Fibroblast of lung (primary cell): ENCODE measurements at regions not wholly inside any gene's neighbourhood (a gene's known extent, or its start where the extent isn't known, plus 50 kb on each side); places are given as distances from the start of the nearest gene placed in this dataset.

Source experiments
- EZH2 ChIP-seq: IDR thresholded peaks from 2 replicates; pipeline ENCODE4 v1.5.1; 2012; ENCODE audit warnings: low read length, control low read depth, mild to moderate bottlenecking; ENCODE audit errors: missing control alignments
- TF ChIP-seq, protein P1 (sequence below), 2 donors: IDR thresholded peaks in 1 of 2; conservative IDR thresholded peaks in 1 of 2; 1 replicate in 1 of 2; 2 replicates in 1 of 2; pipeline ENCODE4 v1.5.1; 2011 to 2012; ENCODE audit warnings: low read length in 2 of 2, control low read depth in 1 of 2, inconsistent platforms in 1 of 2, low read depth in 1 of 2, mild to moderate bottlenecking in 1 of 2

DNA sequence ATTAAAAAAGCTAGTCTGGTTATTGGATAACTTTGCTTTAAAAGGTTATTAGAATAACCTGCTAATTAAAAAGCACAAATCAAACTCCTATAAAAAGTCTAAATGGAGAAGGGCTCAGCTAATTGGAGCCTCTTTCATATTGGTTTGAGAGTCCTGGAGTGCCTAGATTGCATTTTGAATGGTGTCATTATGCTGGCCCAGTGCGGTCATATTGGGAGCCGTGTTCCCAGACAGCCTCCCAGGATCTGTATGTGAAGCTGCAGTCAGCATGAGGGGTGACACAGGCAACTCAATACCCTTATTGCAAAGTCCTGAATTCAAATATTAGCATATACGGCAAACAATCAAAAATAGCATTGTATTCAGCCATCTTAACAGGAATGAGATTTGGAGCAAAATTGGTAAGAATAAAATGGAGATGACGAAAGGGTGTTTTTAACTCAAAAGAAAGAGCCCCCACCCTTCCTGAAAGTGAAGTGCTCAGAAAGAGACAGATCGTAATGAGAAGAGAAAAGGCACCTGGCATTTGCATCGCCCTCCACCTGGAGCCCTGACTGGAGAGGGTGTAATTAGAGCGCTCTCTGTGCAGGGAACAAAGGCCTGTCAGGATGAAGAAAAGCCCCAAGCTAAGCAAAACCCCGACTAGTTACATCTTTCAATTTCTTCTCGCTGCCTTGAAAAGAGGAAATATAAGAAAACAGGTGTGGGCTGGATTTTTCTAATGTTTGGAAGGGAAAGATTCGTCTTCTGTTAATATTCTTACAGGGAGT, 621.0 kb upstream of the ADAMTS16 start:
- TF ChIP-seq EZH2: no peak
- TF ChIP-seq, protein P1, sequence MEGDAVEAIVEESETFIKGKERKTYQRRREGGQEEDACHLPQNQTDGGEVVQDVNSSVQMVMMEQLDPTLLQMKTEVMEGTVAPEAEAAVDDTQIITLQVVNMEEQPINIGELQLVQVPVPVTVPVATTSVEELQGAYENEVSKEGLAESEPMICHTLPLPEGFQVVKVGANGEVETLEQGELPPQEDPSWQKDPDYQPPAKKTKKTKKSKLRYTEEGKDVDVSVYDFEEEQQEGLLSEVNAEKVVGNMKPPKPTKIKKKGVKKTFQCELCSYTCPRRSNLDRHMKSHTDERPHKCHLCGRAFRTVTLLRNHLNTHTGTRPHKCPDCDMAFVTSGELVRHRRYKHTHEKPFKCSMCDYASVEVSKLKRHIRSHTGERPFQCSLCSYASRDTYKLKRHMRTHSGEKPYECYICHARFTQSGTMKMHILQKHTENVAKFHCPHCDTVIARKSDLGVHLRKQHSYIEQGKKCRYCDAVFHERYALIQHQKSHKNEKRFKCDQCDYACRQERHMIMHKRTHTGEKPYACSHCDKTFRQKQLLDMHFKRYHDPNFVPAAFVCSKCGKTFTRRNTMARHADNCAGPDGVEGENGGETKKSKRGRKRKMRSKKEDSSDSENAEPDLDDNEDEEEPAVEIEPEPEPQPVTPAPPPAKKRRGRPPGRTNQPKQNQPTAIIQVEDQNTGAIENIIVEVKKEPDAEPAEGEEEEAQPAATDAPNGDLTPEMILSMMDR (conservative IDR thresholded peaks at IDR 0.05 in 1 of 2, IDR thresholded peaks at IDR 0.05 in 1 of 2; ENCODE audit: low read depth in 1 of 2, low read length in 2 of 2): no peak
